ENCODE measurements at regions not wholly inside any gene's neighbourhood (a gene's known extent, or its start where the extent isn't known, plus 50 kb on each side); places are given as distances from the start of the nearest gene placed in this dataset.

GRCh38 chr13:109497917-109498316, 288.5 kb downstream of the IRS2 start:
- Mint-ChIP-seq H3K36me3 (ENCODE audit: low read depth) (no peaks in the 10 kb centered on the region), H3K4me3 (no peak overlapping the region), H3K27me3 (peaks cover 9% of the 10 kb centered on the region), H3K4me1 (no peaks in the 10 kb centered on the region), H3K27ac (no peak overlapping the region)
- DNase-seq, result no peak
- H3K9me3 ChIP-seq (ENCODE audit: control insufficient read depth, low read length, poor library complexity, severe bottlenecking), result peaks cover 3% of the 10 kb centered on the region
- no peak for ATAC-seq

GRCh38 chr13:109496216-109496615, 290.2 kb downstream of the IRS2 start:
- Mint-ChIP-seq H3K4me3 (no peak overlapping the region), H3K27me3 (peaks cover 9% of the 10 kb centered on the region), H3K4me1 (peaks cover 3% of the 10 kb centered on the region), H3K36me3 (ENCODE audit: low read depth) (no peaks in the 10 kb centered on the region), H3K27ac (no peak overlapping the region)
- peaks cover 3% of the 10 kb centered on the region for H3K9me3 ChIP-seq (ENCODE audit: control insufficient read depth, low read length, poor library complexity, severe bottlenecking)
- ATAC-seq, result no peak
- no peak for DNase-seq

GRCh38 chr13:109494925-109495369, 291.4 kb downstream of the IRS2 start:
- H3K36me3 Mint-ChIP-seq (ENCODE audit: low read depth), result no peaks in the 10 kb centered on the region
- ATAC-seq (no peak), DNase-seq (no peak)
- peaks cover 9% of the 10 kb centered on the region for H3K27me3 Mint-ChIP-seq
- H3K4me3 Mint-ChIP-seq, result no peak overlapping the region
- H3K27ac Mint-ChIP-seq, result no peak overlapping the region
- H3K9me3 ChIP-seq (ENCODE audit: control insufficient read depth, low read length, poor library complexity, severe bottlenecking), result peaks cover 3% of the 10 kb centered on the region
- peaks cover 3% of the 10 kb centered on the region for H3K4me1 Mint-ChIP-seq

- H3K36me3 Mint-ChIP-seq (ENCODE audit: low read depth), result no peaks in the 10 kb centered on the region
- no peak for ATAC-seq
- DNase-seq, result no peak
- H3K27ac Mint-ChIP-seq, result no peak overlapping the region
- no peak overlapping the region for H3K4me3 Mint-ChIP-seq
- H3K4me1 Mint-ChIP-seq, result no peaks in the 10 kb centered on the region
- H3K27me3 Mint-ChIP-seq, result peaks cover 21% of the 10 kb centered on the region
- H3K9me3 ChIP-seq (ENCODE audit: control insufficient read depth, low read length, poor library complexity, severe bottlenecking), result no peaks in the 10 kb centered on the region
Measured at GRCh38 chr13:109485136-109485794, 301.1 kb downstream of the IRS2 start.

DNA sequence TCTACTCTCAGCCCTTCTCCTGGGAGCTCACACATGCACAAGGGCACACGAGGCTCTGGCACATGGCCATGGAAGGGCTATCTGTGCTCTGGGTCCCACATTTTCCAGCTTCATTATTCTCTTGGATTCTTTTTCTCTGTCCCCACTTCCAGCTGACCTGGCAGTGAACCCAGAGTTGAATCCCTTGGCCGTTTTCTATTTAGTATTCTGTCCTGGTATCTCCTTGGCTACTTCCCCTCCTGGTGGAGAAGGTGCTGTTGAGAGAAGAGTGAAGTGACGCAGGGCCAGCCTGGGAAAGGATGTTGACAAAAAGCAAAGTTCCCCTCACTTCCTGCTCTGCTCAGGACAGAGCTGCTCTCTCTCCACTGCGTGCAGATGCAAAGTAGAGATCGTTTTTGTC, 303.1 kb downstream of the IRS2 start:
- H3K27ac Mint-ChIP-seq, result no peak overlapping the region
- no peak for DNase-seq
- H3K4me1 Mint-ChIP-seq, result no peaks in the 10 kb centered on the region
- ATAC-seq, result no peak
- H3K36me3 Mint-ChIP-seq (ENCODE audit: low read depth), result no peaks in the 10 kb centered on the region
- H3K4me3 Mint-ChIP-seq, result no peak overlapping the region
- peaks cover 23% of the 10 kb centered on the region for H3K27me3 Mint-ChIP-seq
- H3K9me3 ChIP-seq (ENCODE audit: control insufficient read depth, low read length, poor library complexity, severe bottlenecking), result no peaks in the 10 kb centered on the region

DNA sequence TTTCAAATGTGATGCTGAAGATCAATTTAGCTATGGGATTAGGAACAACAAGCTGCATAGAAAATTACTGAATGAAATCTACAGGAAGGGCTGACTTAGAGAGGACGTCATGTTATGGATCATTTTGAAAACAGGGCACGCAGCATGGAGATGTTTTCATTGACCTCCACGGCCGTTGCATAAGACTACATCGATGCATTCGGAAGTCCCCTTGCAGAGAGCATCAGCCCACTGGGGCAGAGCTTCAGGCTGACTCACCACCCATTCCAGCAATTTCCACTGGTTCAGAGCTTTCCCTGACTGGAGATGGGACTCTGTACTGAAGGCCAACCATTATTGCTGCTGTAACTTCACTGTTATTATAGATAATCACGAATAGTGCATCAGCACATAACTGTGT, 305.3 kb downstream of the IRS2 start:
- ATAC-seq (no peak), DNase-seq (no peak)
- Mint-ChIP-seq H3K27me3 (peaks cover 40% of the 10 kb centered on the region), H3K4me3 (no peak overlapping the region), H3K27ac (no peak overlapping the region), H3K36me3 (ENCODE audit: low read depth) (peaks cover 2% of the 10 kb centered on the region), H3K4me1 (peaks cover 3% of the 10 kb centered on the region)
- no peaks in the 10 kb centered on the region for H3K9me3 ChIP-seq (ENCODE audit: control insufficient read depth, low read length, poor library complexity, severe bottlenecking)

GRCh38 chr13:109480011-109480955, 306.1 kb downstream of the IRS2 start:
- ATAC-seq, result no peak
- H3K4me3 Mint-ChIP-seq, result no peak overlapping the region

DNA sequence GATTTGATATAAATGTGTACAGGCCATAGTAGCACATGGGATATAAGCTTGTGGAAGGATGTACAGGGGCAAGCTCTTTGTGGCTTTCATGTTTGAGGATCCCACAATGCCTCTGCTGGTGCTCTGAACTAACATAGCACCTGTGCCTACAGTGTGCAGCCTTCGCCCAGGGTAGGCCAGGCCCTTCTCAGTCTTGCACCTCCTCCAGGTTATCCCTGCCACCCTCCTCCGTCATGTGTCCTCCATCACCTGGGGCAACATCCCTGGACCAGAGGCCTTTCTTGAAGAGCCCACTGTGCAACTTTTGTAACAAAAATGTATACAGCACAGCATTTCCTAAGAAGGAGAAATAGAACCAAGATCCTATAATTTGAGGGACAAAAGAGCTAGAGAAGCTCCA, 306.8 kb downstream of the IRS2 start:
- Mint-ChIP-seq H3K4me3 (no peak overlapping the region), H3K27ac (no peak overlapping the region), H3K27me3 (peaks cover 43% of the 10 kb centered on the region), H3K36me3 (ENCODE audit: low read depth) (peaks cover 2% of the 10 kb centered on the region), H3K4me1 (peaks cover 3% of the 10 kb centered on the region)
- DNase-seq (no peak), ATAC-seq (no peak)
- no peaks in the 10 kb centered on the region for H3K9me3 ChIP-seq (ENCODE audit: control insufficient read depth, low read length, poor library complexity, severe bottlenecking)

More at GRCh38 chr13:109480011-109480955, 306.1 kb downstream of the IRS2 start:
- peaks cover 3% of the 10 kb centered on the region for H3K4me1 Mint-ChIP-seq
- H3K27ac Mint-ChIP-seq, result no peak overlapping the region
- H3K9me3 ChIP-seq (ENCODE audit: control insufficient read depth, low read length, poor library complexity, severe bottlenecking), result no peaks in the 10 kb centered on the region
- peaks cover 2% of the 10 kb centered on the region for H3K36me3 Mint-ChIP-seq (ENCODE audit: low read depth)
- DNase-seq, result no peak
- peaks cover 43% of the 10 kb centered on the region for H3K27me3 Mint-ChIP-seq

GRCh38 chr13:109476001-109476400, 310.4 kb downstream of the IRS2 start:
- no peaks in the 10 kb centered on the region for H3K9me3 ChIP-seq (ENCODE audit: control insufficient read depth, low read length, poor library complexity, severe bottlenecking)
- H3K27ac Mint-ChIP-seq, result no peak overlapping the region
- H3K4me1 Mint-ChIP-seq, result peaks cover 3% of the 10 kb centered on the region
- peaks cover 35% of the 10 kb centered on the region for H3K27me3 Mint-ChIP-seq
- no peak for DNase-seq
- H3K4me3 Mint-ChIP-seq, result no peak overlapping the region
- peaks cover 2% of the 10 kb centered on the region for H3K36me3 Mint-ChIP-seq (ENCODE audit: low read depth)
- ATAC-seq, result no peak

GRCh38 chr13:109468123-109468522, 318.3 kb downstream of the IRS2 start:
- no peaks in the 10 kb centered on the region for H3K4me1 Mint-ChIP-seq
- no peaks in the 10 kb centered on the region for H3K9me3 ChIP-seq (ENCODE audit: control insufficient read depth, low read length, poor library complexity, severe bottlenecking)
- no peak overlapping the region for H3K4me3 Mint-ChIP-seq
- DNase-seq (no peak), ATAC-seq (no peak)
- H3K27me3 Mint-ChIP-seq, result peaks cover 17% of the 10 kb centered on the region
- no peaks in the 10 kb centered on the region for H3K36me3 Mint-ChIP-seq (ENCODE audit: low read depth)
- H3K27ac Mint-ChIP-seq, result no peak overlapping the region

DNA sequence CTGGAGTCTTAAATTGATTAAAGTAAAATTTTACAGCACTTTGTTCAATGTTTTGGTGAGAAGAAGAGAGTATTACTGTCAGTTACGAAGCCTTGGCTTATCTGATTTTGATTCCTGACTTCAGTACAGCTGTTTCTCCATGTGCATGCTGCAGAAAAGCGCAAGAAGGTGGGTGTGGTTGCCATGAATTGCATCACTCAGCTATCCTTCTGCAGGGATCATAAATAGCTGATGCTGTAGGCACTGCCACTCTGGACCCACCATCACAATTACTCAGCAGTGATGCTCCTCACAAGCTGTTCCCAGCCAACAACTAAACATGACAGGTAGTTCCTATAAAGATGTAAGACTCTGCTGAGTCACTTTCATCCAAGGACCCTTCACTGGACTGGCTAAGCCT, 321.2 kb downstream of the IRS2 start:
- ATAC-seq, result no peak
- H3K36me3 Mint-ChIP-seq (ENCODE audit: low read depth), result no peaks in the 10 kb centered on the region
- no peak overlapping the region for H3K27ac Mint-ChIP-seq
- no peak for DNase-seq
- no peak overlapping the region for H3K4me3 Mint-ChIP-seq
- H3K27me3 Mint-ChIP-seq, result peaks cover 11% of the 10 kb centered on the region
- no peaks in the 10 kb centered on the region for H3K4me1 Mint-ChIP-seq
- H3K9me3 ChIP-seq (ENCODE audit: control insufficient read depth, low read length, poor library complexity, severe bottlenecking), result no peaks in the 10 kb centered on the region

GRCh38 chr13:109454167-109454917, 332.0 kb downstream of the IRS2 start:
- ATAC-seq (no peak), DNase-seq (no peak)
- H3K9me3 ChIP-seq (ENCODE audit: control insufficient read depth, low read length, poor library complexity, severe bottlenecking), result no peaks in the 10 kb centered on the region
- no peak overlapping the region for H3K4me3 Mint-ChIP-seq
- no peaks in the 10 kb centered on the region for H3K36me3 Mint-ChIP-seq (ENCODE audit: low read depth)
- peaks cover 13% of the 10 kb centered on the region for H3K27me3 Mint-ChIP-seq
- H3K4me1 Mint-ChIP-seq, result no peaks in the 10 kb centered on the region
- no peak overlapping the region for H3K27ac Mint-ChIP-seq

GRCh38 chr13:109451726-109452125, 334.7 kb downstream of the IRS2 start:
- peaks cover 11% of the 10 kb centered on the region for H3K27me3 Mint-ChIP-seq
- H3K4me3 Mint-ChIP-seq, result no peak overlapping the region
- no peak for DNase-seq
- ATAC-seq, result no peak
- no peaks in the 10 kb centered on the region for H3K4me1 Mint-ChIP-seq
- H3K27ac Mint-ChIP-seq, result no peak overlapping the region
- no peaks in the 10 kb centered on the region for H3K9me3 ChIP-seq (ENCODE audit: control insufficient read depth, low read length, poor library complexity, severe bottlenecking)
- H3K36me3 Mint-ChIP-seq (ENCODE audit: low read depth), result no peaks in the 10 kb centered on the region
